Choroid plexus epithelial cell (primary cell): ENCODE measurements at regions not wholly inside any gene's neighbourhood (a gene's known extent, or its start where the extent isn't known, plus 50 kb on each side); places are given as distances from the start of the nearest gene placed in this dataset.
"Not testable (repeated sequence)": the region's sequence is repeated elsewhere in the genome, so short reads cannot be mapped to it uniquely, and the experiment has no call there.

ENCODE experiments used
- DNase-seq: peaks from one replicate; pipeline ENCODE4 v3.0.0-alpha.2; 2010; ENCODE audit warnings: low read depth
- H3K4me3 ChIP-seq: 2 replicates; pipeline ENCODE4 v1.5.1; 2011; ENCODE audit warnings: low read depth, mild to moderate bottlenecking, control low read depth, low read length, moderate library complexity
- TF ChIP-seq, protein P1 (sequence below): conservative IDR thresholded peaks from 2 replicates; pipeline ENCODE4 v1.5.1; 2011; ENCODE audit warnings: low read depth, mild to moderate bottlenecking, control low read depth, inconsistent platforms, low read length, moderate library complexity

DNA sequence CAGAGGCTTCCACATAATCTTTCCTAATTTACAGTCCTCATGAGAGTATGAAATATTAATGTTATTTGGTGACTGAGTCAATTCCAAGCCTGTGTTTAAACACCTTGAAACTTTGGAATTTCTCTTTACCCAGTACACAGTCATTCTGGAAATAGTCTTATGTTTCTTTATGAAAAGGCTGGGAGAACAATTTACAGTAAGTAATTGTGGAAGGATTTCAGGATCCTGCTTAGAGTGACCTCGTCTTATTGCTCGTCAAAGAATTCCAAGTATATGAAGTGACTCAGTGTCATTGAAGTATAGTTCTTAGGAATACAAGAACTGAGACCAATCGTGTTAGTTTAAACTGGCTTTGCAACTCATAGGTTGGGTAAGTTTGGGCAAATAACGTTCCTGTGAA, 634.2 kb downstream of the SLC16A7 start:
- DNase-seq: no peak
- no peak overlapping the region for H3K4me3 ChIP-seq
- TF ChIP-seq, protein P1, sequence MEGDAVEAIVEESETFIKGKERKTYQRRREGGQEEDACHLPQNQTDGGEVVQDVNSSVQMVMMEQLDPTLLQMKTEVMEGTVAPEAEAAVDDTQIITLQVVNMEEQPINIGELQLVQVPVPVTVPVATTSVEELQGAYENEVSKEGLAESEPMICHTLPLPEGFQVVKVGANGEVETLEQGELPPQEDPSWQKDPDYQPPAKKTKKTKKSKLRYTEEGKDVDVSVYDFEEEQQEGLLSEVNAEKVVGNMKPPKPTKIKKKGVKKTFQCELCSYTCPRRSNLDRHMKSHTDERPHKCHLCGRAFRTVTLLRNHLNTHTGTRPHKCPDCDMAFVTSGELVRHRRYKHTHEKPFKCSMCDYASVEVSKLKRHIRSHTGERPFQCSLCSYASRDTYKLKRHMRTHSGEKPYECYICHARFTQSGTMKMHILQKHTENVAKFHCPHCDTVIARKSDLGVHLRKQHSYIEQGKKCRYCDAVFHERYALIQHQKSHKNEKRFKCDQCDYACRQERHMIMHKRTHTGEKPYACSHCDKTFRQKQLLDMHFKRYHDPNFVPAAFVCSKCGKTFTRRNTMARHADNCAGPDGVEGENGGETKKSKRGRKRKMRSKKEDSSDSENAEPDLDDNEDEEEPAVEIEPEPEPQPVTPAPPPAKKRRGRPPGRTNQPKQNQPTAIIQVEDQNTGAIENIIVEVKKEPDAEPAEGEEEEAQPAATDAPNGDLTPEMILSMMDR: no peak

DNA sequence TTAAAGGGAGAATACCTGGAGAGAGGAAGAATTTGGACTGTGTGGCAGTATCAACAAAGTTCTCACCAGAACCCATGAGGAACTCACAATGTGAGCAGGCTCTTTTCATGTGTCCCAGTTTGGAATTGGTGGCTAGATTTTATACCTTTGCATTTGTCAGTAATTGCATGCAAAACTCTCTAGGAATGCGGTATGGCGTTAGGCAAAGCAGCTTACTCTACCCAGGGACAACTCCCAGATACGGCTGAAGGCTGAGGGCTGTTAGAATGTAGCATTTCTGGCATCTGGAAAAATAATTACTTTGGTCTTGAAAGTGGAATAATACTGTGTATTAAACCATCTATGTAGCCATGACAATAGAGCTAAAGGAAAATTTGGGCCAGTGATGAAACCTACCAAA, 635.5 kb downstream of the SLC16A7 start:
- no peak overlapping the region for H3K4me3 ChIP-seq
- no peak for DNase-seq
- TF ChIP-seq, protein P1: no peak

DNA sequence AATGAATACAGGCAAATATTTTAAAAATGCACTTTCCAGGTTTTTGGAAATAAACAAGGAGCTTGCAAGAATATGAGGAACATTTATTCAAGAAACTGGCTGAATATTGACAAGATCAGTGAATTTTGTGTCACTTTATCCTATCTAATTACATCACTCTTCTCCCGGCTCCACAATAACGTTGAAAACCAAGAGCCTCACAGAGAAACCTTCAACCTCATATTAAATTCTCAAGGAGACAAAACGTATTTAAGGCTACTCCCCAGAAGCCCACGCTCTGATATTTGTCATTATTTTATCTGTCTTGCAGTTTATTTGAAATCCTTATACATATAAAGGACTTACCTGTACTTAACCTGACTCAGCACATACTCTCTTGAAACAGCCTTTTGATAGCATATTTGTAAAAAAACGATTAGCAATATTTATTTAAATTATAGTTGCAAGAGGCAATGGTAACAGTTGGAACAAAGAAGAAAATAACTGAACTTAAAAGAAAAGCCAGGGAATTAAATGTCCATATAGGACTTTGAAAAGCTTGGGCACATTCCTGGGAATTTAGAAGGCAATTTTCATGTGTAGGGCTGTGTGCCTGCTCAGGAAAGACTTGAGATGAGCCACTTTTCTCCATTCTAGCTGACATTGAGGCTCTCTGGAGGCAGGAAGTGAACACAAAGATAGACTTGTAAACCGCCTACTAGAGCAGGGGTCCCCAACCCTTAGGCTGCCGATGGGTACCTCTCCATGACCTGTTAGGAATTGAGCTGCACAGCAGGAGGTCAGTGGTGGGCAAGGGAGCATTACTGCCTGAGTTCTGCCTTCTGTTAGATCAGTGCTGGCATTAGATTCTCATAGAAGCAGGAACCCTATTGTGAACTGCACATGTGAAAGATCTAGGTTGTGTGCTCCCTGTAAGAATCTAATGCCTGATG, 636.4 kb downstream of the SLC16A7 start:
- no peak for DNase-seq
- TF ChIP-seq, protein P1: no peak
- H3K4me3 ChIP-seq: no peak overlapping the region

DNA sequence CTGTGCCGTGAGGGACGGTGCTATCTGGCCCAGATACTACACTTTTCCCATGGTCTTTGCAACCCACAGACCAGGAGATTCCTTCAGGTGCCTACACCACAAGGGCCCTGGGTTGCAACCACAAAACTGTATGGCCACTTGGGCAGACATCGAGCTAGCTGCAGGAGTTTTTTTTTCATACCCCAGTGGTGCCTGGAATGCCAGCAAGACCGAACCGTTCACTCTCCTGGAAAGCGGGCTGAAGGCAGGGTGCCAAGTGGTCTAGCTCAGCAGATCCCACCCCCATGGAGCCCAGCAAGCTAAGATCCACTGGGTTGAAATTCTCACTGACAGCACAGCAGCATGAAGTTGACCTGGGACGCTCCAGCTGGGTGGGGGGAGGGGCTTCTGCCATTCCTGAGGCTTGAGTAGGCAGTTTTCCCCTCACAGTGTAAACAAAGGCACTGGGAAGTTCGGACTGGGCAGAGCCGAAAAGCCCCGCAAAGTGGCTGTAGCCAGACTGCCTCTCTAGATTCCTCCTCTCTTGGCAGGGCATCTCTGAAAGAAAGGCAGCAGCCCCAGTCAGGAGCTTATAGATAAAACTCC, 638.9 kb downstream of the SLC16A7 start:
- DNase-seq: peak; percentile 49
- not testable (repeated sequence) for H3K4me3 ChIP-seq

DNA sequence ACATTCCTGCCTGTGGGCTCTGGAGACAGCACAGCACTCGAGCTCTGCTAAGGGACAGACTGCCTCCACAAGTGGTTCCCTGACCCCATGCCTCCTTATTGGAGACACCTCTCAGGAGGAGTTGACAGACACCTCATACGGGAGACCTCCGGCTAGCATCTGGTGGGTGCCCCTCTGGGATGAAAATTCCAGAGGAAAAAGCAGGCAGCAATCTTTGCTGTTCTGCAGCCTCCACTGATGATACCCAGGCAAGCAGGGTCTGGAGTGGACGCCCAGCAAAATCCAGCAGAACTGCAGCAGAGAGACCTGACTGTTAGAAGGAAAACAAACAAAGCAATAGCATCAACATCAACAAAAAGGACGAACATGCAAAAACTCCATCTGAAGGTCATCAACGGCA, 639.4 kb downstream of the SLC16A7 start:
- no peak overlapping the region for H3K4me3 ChIP-seq
- DNase-seq: no peak
- TF ChIP-seq, protein P1: no peak

DNA sequence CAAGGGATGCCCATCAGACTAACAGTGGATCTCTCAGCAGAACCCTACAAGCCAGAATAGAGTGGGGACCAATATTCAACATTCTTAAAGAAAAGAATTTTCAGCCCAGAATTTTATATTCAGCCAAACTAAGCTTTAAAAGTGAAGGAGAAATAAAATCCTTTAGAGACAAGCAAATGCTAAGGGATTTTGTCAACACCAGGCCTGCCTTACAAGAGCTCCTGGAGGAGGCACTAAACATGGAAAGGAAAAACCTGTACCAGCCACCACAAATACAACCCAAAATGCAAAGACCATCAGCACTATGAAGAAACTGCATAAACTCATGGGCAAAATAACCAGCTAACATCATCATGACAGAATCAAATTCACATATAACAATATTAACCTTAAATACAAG, 640.6 kb downstream of the SLC16A7 start:
- not testable (repeated sequence) for DNase-seq, H3K4me3 ChIP-seq

DNA sequence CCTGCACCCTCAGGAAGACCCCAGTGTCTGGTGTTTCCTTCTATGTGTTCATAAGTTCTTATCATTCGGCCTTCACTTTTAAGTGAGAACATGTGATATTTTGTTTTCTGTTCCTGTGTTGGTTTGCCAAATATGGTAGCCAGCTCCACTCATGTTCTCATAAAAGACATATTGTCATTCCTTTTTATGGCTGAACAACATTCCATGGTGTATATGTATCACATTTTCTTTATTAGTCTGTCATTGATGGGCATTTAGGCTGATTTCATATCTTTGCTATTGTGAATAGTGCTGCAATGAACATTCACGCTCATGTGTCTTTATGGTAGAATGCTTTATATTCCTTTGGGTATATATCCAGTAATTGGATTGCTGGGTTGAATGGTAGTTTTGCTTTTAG, 645.1 kb downstream of the SLC16A7 start:
- no peak for DNase-seq
- TF ChIP-seq, protein P1: no peak
- no peak overlapping the region for H3K4me3 ChIP-seq

DNA sequence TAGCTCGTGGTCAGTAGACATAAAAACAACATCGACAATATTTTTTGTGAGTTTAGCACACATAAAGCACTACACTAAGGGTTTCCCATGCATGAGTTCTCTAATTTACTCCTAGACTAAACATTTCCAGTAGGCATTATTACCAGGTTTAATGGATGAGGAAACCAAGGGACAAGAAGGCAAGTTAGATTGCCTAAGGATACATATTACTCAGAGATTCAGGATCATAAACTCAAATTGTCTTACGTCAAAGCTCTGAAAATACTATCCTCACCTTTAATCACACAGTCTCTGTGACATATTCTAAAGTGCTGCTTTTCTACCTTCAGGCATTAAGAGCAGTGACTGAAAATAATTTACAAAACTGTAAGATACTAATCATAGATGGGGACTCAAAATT, 655.3 kb downstream of the SLC16A7 start:
- TF ChIP-seq, protein P1: no peak
- H3K4me3 ChIP-seq: no peak overlapping the region
- DNase-seq: no peak
